ENCODE measurements at regions not wholly inside any gene's neighbourhood (a gene's known extent, or its start where the extent isn't known, plus 50 kb on each side); places are given as distances from the start of the nearest gene placed in this dataset.
A peak's percentile ranks its signal among the peaks of the same experiment; 100 is the strongest.

DNA sequence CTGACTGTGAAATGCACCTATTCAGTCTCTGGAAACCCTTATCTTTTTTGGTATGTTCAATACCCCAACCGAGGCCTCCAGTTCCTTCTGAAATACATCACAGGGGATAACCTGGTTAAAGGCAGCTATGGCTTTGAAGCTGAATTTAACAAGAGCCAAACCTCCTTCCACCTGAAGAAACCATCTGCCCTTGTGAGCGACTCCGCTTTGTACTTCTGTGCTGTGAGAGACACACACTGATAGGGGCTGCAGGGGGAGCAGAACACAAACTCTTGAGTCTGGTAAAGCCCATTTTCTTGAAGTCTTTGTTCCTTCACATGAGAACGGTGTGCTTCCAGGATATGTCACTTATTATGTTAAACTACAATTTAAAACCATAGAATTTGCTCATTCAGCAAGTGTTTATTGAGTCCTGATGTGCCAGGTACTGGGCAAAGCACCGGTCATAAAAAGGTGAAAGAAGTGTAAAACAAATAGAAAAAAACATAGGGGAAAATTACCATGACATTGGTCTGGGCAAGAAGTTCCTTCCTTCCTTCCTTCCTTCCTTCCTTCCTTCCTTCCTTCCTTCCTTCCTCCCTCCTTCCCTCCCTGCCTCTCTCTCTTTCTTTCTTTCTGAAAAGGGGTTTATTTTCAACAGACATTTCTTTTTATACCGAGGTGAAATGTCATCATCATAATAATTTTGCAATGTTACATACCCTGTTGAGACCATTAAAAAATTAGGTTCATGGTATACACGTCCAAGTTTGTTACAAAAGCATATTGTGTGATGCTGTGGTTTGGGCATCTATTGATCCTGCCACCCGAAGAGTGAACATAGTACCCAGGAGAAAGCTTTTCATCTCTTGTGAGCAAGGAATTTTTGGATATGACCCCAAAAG is 50.7 kb upstream of the OR4E1 start:
- intact Hi-C loops (cut with micrococcal nuclease) = no loop called here
- Mint-ChIP-seq H3K9me3 (no peaks in the 10 kb centered on the region), H3K4me1 (ENCODE audit: low read depth) (no peaks in the 10 kb centered on the region), H3K27me3 (ENCODE audit: low read depth) (peaks cover 29% of the 10 kb centered on the region), H3K36me3 (ENCODE audit: low read depth) (no peaks in the 10 kb centered on the region), H3K4me3 (ENCODE audit: low read depth) (peak overlapping the region; percentile 53), H3K27ac (no peak overlapping the region)
- DNase-seq (ENCODE audit: low spot score) = no peak

DNA sequence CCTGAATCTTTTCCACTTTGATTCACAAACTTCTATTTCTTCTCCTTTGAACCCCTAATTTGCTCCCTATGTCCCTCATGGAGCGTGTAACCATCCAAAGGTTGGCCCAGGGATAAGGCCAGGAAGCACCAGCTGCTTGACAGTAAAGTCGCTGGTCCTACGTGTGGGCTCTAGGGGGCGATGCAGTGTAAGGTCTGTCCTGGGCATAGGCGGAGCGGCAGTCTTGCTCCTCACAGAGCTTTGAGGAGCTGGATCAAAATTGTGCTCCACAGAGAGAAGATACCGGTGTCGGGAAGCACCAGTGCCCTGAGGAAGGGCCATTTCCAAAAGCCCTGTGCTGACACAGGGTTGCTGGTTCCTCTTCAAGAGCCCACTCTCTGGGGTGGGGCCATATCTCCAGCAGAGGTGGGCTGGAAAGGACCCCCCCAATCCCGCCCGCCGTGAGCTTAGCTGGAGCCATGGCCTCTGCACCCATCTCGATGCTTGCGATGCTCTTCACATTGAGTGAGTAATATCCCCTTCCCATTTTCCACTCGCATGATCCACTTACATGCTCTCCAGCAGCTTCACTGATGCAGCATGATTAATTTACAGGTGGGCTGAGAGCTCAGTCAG is 49.9 kb upstream of the OR4E1 start:
- Mint-ChIP-seq H3K9me3 (no peaks in the 10 kb centered on the region), H3K4me3 (ENCODE audit: low read depth) (peak overlapping the region; percentile 53), H3K27ac (peak overlapping the region; percentile 20), H3K4me1 (ENCODE audit: low read depth) (no peaks in the 10 kb centered on the region), H3K27me3 (ENCODE audit: low read depth) (peaks cover 28% of the 10 kb centered on the region), H3K36me3 (ENCODE audit: low read depth) (no peaks in the 10 kb centered on the region)
- peak; percentile 29 for DNase-seq (ENCODE audit: low spot score)
- intact Hi-C loops (cut with micrococcal nuclease) = no loop called here
